ENCODE measurements at regions not wholly inside any gene's neighbourhood (a gene's known extent, or its start where the extent isn't known, plus 50 kb on each side); places are given as distances from the start of the nearest gene placed in this dataset.

DNA sequence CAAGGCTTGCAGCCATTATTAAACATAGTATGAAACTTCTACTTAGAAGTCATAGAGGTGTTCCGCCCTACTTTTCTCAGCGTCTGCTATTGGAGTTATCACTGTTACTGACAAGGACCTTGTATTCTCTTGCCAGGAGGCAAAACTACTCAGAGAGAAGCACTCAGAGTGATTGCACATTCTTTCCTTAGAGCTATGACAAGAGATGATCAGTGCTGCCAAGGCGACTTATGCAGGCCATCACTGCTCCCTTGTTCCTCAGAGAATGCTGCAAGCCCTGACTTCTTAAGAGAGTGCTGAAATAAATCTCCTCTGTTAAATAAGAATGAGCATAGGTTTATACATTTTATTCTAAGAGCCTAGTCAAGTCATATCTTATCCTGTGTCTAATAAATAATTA is 534.6 kb upstream of the PHF14 start:
- dilution Hi-C loops (cut with HindIII; ENCODE audit: low sequenced_read_pairs, unreplicated experiment) (no loop called here), in situ Hi-C loops (cut with MboI; ENCODE audit: low sequenced_read_pairs) (no loop called here), intact Hi-C loops (cut with micrococcal nuclease) (no loop called here)
- no peak overlapping the region for H4K91ac ChIP-seq (ENCODE audit: insufficient read depth, low read depth, low read length)
- DNase-seq (no peak), ATAC-seq (ENCODE audit: low read depth) (no peak)
- H4K8ac ChIP-seq (ENCODE audit: low read depth in 2 of 2, low read length in 2 of 2), result no peak overlapping the region
- no CpG with 5 or more reads among the region's 3 CpGs for WGBS, 2 experiments (ENCODE audit: extremely low coverage in 2 of 2, insufficient read length in 1 of 2)
- H4K20me1 ChIP-seq (ENCODE audit: insufficient read depth, low read length), result no peaks in the 10 kb centered on the region
- H3K27ac ChIP-seq (ENCODE audit: insufficient read depth, low read length), result no peak overlapping the region
- no peak overlapping the region for H3K4me3 ChIP-seq (ENCODE audit: insufficient read depth, low read depth, low read length)
- no peak overlapping the region for H2BK15ac ChIP-seq (ENCODE audit: low read depth, low read length)
- H2AK9ac ChIP-seq (replicated peaks; ENCODE audit: low read depth, low read length, poor library complexity), result no peak overlapping the region
- H3K14ac ChIP-seq (replicated peaks; ENCODE audit: low read depth, low read length), result no peak overlapping the region
- no peak overlapping the region for H2BK120ac ChIP-seq (ENCODE audit: low read depth, low read length)
- ChIA-PET POLR2A (ENCODE audit: unreplicated experiment) (no interaction called here), CTCF (no interaction called here)
- no peak overlapping the region for H3K9ac ChIP-seq (ENCODE audit: low read depth, low read length)
- TF ChIP-seq CHD1 (IDR thresholded peaks at IDR 0.05; ENCODE audit: low read depth, low read length) (no peak), ELK1 (IDR thresholded peaks at IDR 0.05; ENCODE audit: borderline replicate concordance, low read depth, low read length) (no peak), NFE2L2 (IDR thresholded peaks at IDR 0.05; ENCODE audit: low read depth, low read length) (no peak), USF2 (IDR thresholded peaks at IDR 0.05; ENCODE audit: low read depth, low read length) (no peak)
- no peak overlapping the region for H2BK20ac ChIP-seq (ENCODE audit: low read depth, low read length)
- H3K27me3 ChIP-seq (ENCODE audit: control insufficient read depth, insufficient read depth, low read length), result no peaks in the 10 kb centered on the region
- no peaks in the 10 kb centered on the region for H3K9me1 ChIP-seq (ENCODE audit: insufficient read depth, low read length)
- no peaks in the 10 kb centered on the region for H3K36me3 ChIP-seq (ENCODE audit: control insufficient read depth, insufficient read depth, low read length)
- H3K56ac ChIP-seq (ENCODE audit: extremely low read depth, insufficient read depth, low read length), result no peak overlapping the region
- no peak overlapping the region for H3K18ac ChIP-seq (ENCODE audit: low read depth, low read length)
- H2AFZ ChIP-seq (replicated peaks; ENCODE audit: low read length, poor library complexity), result no peak overlapping the region
- H3K4me1 ChIP-seq (ENCODE audit: control insufficient read depth, insufficient read depth, low read length), result no peaks in the 10 kb centered on the region
- BruUV-seq (replicated peaks), result no TSS peak
- peaks cover 18% of the 10 kb centered on the region for H3K9me3 ChIP-seq (ENCODE audit: control insufficient read depth, insufficient read depth, low read length)
- no peak overlapping the region for H4K5ac ChIP-seq (ENCODE audit: low read depth, low read length)
- no peaks in the 10 kb centered on the region for H3K79me1 ChIP-seq (ENCODE audit: low read depth in 1 of 2, low read length in 2 of 2)
- no peak overlapping the region for H2AK5ac ChIP-seq (ENCODE audit: low read depth, low read length)
- no peak overlapping the region for H3K23ac ChIP-seq (ENCODE audit: low read depth, low read length)
- no peak overlapping the region for H3K4me2 ChIP-seq (ENCODE audit: low read depth, low read length)
- H3K4ac ChIP-seq (ENCODE audit: low read depth, low read length), result no peak overlapping the region
- no peak overlapping the region for H2BK5ac ChIP-seq (ENCODE audit: low read depth, low read length, poor library complexity, severe bottlenecking)

All from IMR-90 (cell line).